K562 (cell line): ENCODE measurements at regions not wholly inside any gene's neighbourhood (a gene's known extent, or its start where the extent isn't known, plus 50 kb on each side); places are given as distances from the start of the nearest gene placed in this dataset.

ENCODE experiments used
- ATAC-seq: fragments of 200-7000 bp; cut with Tn5 transposase; 3 replicates; pipeline ENCODE4 v1.9.1; 2020; ENCODE audit warnings: moderate library complexity
- BruUV-seq: library from RNA; stranded (reverse); fragments of 400-500 nt; replicated peaks from 2 replicates; lab custom pipeline; 2021; lab: Mats Ljungman, UMichigan
- CTCF ChIA-PET: fragments of 300-600 bp; formaldehyde crosslinking; extraction: SDS; loops from one replicate; lab custom pipeline; 2021; ENCODE audit warnings: low intra/inter-chr PET ratio; lab: Yijun Ruan, JAX
- POLR2A ChIA-PET: fragments of 300-600, 350-650 bp; sonication (Branson Sonifier 250); formaldehyde crosslinking; extraction: SDS; loops from one replicate; lab custom pipeline; 2021; ENCODE audit warnings: antibody characterized with exemption, inconsistent platforms; lab: Yijun Ruan, JAX
- DNase-seq, 4 experiments: peaks; one replicate each; pipeline versions ENCODE4 v3.0.0 to v3.0.0-alpha.2; 2011 to 2018; ENCODE audit warnings: low spot score in 3 of 4, mixed read lengths in 3 of 4; ENCODE audit errors: extremely low read depth in 1 of 4
- FAIRE-seq: peaks from 2 replicates; lab custom pipeline; 2011; peaks lifted over from hg19 to GRCh38; lab: Jason Lieb, UNC
- H2AFZ ChIP-seq: 2 replicates; pipeline ENCODE4 v1.6.0; 2011; ENCODE audit warnings: low read depth, low read length, control low read depth, inconsistent platforms
- H3K27ac ChIP-seq: fragments of 200-600 bp; 3 replicates; pipeline ENCODE4 v1.8.0; 2011; ENCODE audit warnings: low read depth, mild to moderate bottlenecking, control low read depth, inconsistent platforms, low read length, moderate library complexity, mixed read lengths; ENCODE audit errors: extremely low read depth
- H3K27me3 ChIP-seq, 2 experiments: fragments of 300-600 bp in 1 of 2; 2 replicates in 1 of 2; 3 replicates in 1 of 2; pipeline versions ENCODE4 v1.6.0 to v1.8.0; 2011; ENCODE audit warnings: inconsistent platforms in 2 of 2, low read length in 2 of 2, mild to moderate bottlenecking in 1 of 2, mixed read lengths in 1 of 2, moderate library complexity in 1 of 2; ENCODE audit not compliant: control insufficient read depth in 2 of 2, insufficient read depth in 2 of 2
- H3K36me3 ChIP-seq: fragments of 300-600 bp; 3 replicates; pipeline ENCODE4 v1.8.0; 2011; ENCODE audit warnings: mild to moderate bottlenecking, low read length, inconsistent platforms; ENCODE audit not compliant: control insufficient read depth, insufficient read depth
- H3K4me1 ChIP-seq, 2 experiments: fragments of 200-600 bp in 1 of 2; replicated peaks in 1 of 2; 2 replicates in 1 of 2; 3 replicates in 1 of 2; pipeline versions ENCODE4 v1.5.1 to v1.8.0; 2011; ENCODE audit warnings: inconsistent platforms in 2 of 2, low read length in 2 of 2, mild to moderate bottlenecking in 1 of 2, mixed read lengths in 1 of 2, moderate library complexity in 1 of 2; ENCODE audit not compliant: control insufficient read depth in 2 of 2, insufficient read depth in 2 of 2
- H3K4me2 ChIP-seq: 2 replicates; pipeline ENCODE4 v1.6.1; 2011; ENCODE audit warnings: low read length, control low read depth, inconsistent platforms, mixed read lengths; ENCODE audit not compliant: insufficient read depth
- H3K4me3 ChIP-seq: fragments of 200-600 bp; sonication (generic), shearing (Covaris generic); 2 replicates; pipeline ENCODE4 v1.5.1; 2016; ENCODE audit warnings: control low read depth, inconsistent platforms
- H3K79me2 ChIP-seq: fragments of 200-600 bp; 3 replicates; pipeline ENCODE4 v1.8.0; 2011; ENCODE audit warnings: low read length, inconsistent platforms; ENCODE audit not compliant: control insufficient read depth, insufficient read depth
- H3K9ac ChIP-seq, 2 experiments: 2 replicates each; pipeline versions ENCODE4 v1.6.0 to v1.6.1; 2011; ENCODE audit warnings: low read depth in 2 of 2, low read length in 2 of 2, control low read depth in 1 of 2, inconsistent platforms in 1 of 2, mild to moderate bottlenecking in 1 of 2, mixed read lengths in 1 of 2; ENCODE audit not compliant: insufficient read depth in 1 of 2
- H3K9me1 ChIP-seq: one replicate; pipeline ENCODE4 v1.6.0; 2011; ENCODE audit warnings: inconsistent platforms, mild to moderate bottlenecking, low read length, moderate library complexity; ENCODE audit not compliant: control insufficient read depth, insufficient read depth
- H3K9me3 ChIP-seq: replicated peaks from 2 replicates; pipeline ENCODE4 v1.5.1; 2011; ENCODE audit warnings: low read depth, low read length, inconsistent platforms; ENCODE audit not compliant: control insufficient read depth, insufficient read depth
- H4K20me1 ChIP-seq: replicated peaks from 2 replicates; pipeline ENCODE4 v1.6.1; 2011; ENCODE audit warnings: low read length, inconsistent platforms, mixed read lengths; ENCODE audit not compliant: control insufficient read depth, insufficient read depth
- AFF4 ChIP-seq: sonication (generic); formaldehyde crosslinking; IDR thresholded peaks from 2 replicates; pipeline ENCODE4 v1.8.0; 2023; ENCODE audit warnings: mild to moderate bottlenecking, missing genetic modification reagents
- C11orf30 ChIP-seq: fragments of 450-650 bp; IDR thresholded peaks from 2 replicates; pipeline ENCODE4 v1.6.1; 2016; ENCODE audit warnings: low read depth, mild to moderate bottlenecking
- CHD2 ChIP-seq: IDR thresholded peaks from 2 replicates; pipeline ENCODE4 v1.6.1; 2011; ENCODE audit warnings: low read depth, low read length
- FOSL1 ChIP-seq: fragments of 200-800 bp; sonication (Bioruptor generic); conservative IDR thresholded peaks from 2 replicates; pipeline ENCODE4 v1.6.1; 2016; ENCODE audit warnings: missing genetic modification characterization, missing compliant biosample characterization
- NCOA4 ChIP-seq: fragments of 450-650 bp; IDR thresholded peaks from 2 replicates; pipeline ENCODE4 v1.6.1; 2018; ENCODE audit warnings: mild to moderate bottlenecking; ENCODE audit not compliant: partially characterized antibody
- RERE ChIP-seq: sonication (generic); formaldehyde crosslinking; IDR thresholded peaks from 2 replicates; pipeline ENCODE4 v1.8.0; 2023; ENCODE audit warnings: missing genetic modification reagents, mild to moderate bottlenecking, borderline replicate concordance
- SMARCB1 ChIP-seq: IDR thresholded peaks from 2 replicates; pipeline ENCODE4 v1.6.1; 2011; ENCODE audit warnings: improper control_type of control experiment, low read depth; ENCODE audit not compliant: insufficient read length
- SREBF2 ChIP-seq: sonication (generic); formaldehyde crosslinking; IDR thresholded peaks from 2 replicates; pipeline ENCODE4 v1.4.0; 2020; ENCODE audit warnings: mild to moderate bottlenecking, missing genetic modification reagents
- ZFP91 ChIP-seq: sonication (generic); formaldehyde crosslinking; IDR thresholded peaks from 2 replicates; pipeline ENCODE4 v1.8.0; 2022; ENCODE audit warnings: mild to moderate bottlenecking, missing genetic modification reagents
- ZNF3 ChIP-seq: fragments of 250-450 bp; sonication (Bioruptor Pico); IDR thresholded peaks from 2 replicates; pipeline ENCODE4 v1.5.0; 2021; ENCODE audit warnings: mild to moderate bottlenecking, moderate library complexity
- ZNF311 ChIP-seq: fragments of 250-450 bp; sonication (Bioruptor Pico); IDR thresholded peaks from 2 replicates; pipeline ENCODE4 v1.4.0; 2020; ENCODE audit warnings: mild to moderate bottlenecking, moderate library complexity
- ZNF507 ChIP-seq: conservative IDR thresholded peaks from 2 replicates; pipeline ENCODE4 v1.6.1; 2017; ENCODE audit warnings: missing genetic modification characterization, missing compliant biosample characterization
- WGBS: fragments of 100-300 bp; shearing (Covaris generic); methylation state at CpG from one replicate; pipeline ENCODE4 v1.1.6; 2016; ENCODE audit warnings: low coverage, mixed read lengths; ENCODE audit not compliant: insufficient coverage; ENCODE audit errors: missing lambda C conversion rate; 5-methylcytosine and 5-hydroxymethylcytosine counted together
- in situ Hi-C: fragments of 300-500 bp; cut with MboI; formaldehyde crosslinking; loops from 4 replicates; pipeline ENCODE4 v1.15.0; 2018; ENCODE audit warnings: inconsistent platforms, mixed read lengths
- intact Hi-C: fragments of 100-400 bp; cut with micrococcal nuclease; formaldehyde crosslinking; loops from 2 replicates; pipeline ENCODE4 v1.14.2; 2022

GRCh38 chr4:13876940-13877339, 249.4 kb upstream of the BOD1L1 start (continued):
- TF ChIP-seq C11orf30 (no peak), ZFP91 (CRISPR knock-in tag) (no peak), SREBF2 (no peak)

- intact Hi-C loops (no loop called here), in situ Hi-C loops (no loop called here)
- H3K4me2 ChIP-seq = no peak overlapping the region
- H3K79me2 ChIP-seq = no peaks in the 10 kb centered on the region
- H3K4me1 ChIP-seq = no peaks in the 10 kb centered on the region
- POLR2A ChIA-PET = no interaction called here
- no peaks in the 10 kb centered on the region for H3K36me3 ChIP-seq
- BruUV-seq = no TSS peak
- H3K27ac ChIP-seq = no peak overlapping the region
- ATAC-seq (no peak), FAIRE-seq (no peak), DNase-seq (no peak)
- H3K4me3 ChIP-seq = no peak overlapping the region
- H4K20me1 ChIP-seq = no peaks in the 10 kb centered on the region
- no peaks in the 10 kb centered on the region for H3K9me3 ChIP-seq
- CTCF ChIA-PET = no interaction called here
- WGBS = 0% methylated on average over 4 of the region's 4 CpGs
- no peak overlapping the region for H2AFZ ChIP-seq
- no peak overlapping the region for H3K9ac ChIP-seq
- H3K27me3 ChIP-seq = no peaks in the 10 kb centered on the region
- no peaks in the 10 kb centered on the region for H3K9me1 ChIP-seq
- TF ChIP-seq FOSL1 (tag) = no peak
- TF ChIP-seq SMARCB1 = no peak
- TF ChIP-seq CHD2 = no peak
- no peak for TF ChIP-seq ZNF3 (CRISPR knock-in tag)
- TF ChIP-seq RERE (CRISPR knock-in tag) = no peak
- TF ChIP-seq AFF4 (CRISPR knock-in tag) = no peak
- TF ChIP-seq ZNF311 = no peak
- no peak for TF ChIP-seq NCOA4
- no peak for TF ChIP-seq ZNF507
Observed at GRCh38 chr4:13877626-13878025, 250.1 kb upstream of the BOD1L1 start.
